GM19372 (cell line): ENCODE measurements at regions not wholly inside any gene's neighbourhood (a gene's known extent, or its start where the extent isn't known, plus 50 kb on each side); places are given as distances from the start of the nearest gene placed in this dataset.

Experiments used
- ATAC-seq: cut with Tn5 transposase; IDR thresholded peaks from one replicate; pipeline ENCODE4 v1.9.1; 2021; ENCODE audit warnings: mild to moderate bottlenecking, low read depth, moderate library complexity; ENCODE audit not compliant: unreplicated experiment

DNA sequence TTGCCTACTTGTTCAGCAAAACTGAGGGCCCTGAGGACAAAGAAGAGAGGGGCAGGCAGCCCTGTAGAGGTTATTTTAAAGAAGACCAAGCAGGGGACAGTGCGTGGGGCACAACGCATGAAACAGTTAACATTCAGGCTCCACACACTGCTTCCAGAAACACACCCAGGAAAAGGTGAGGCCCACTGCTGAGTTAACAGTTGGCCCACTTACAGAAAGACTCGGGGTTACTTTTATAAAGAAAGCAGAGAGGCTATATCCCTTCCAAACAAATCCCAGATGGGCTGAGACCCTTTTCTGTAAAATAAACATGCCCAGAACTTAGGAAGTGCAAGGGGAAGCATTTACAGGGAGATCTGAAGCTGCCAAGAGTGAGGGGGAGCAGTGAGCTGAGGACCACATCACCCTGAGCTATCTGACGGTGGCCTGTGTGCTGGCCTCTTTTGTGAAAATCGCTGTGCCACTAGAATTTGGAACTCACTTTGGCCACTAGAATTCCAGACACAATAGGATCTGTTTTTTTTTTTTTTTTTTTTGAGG, 49.8 kb upstream of the SSTR4 start:
- ATAC-seq, result no peak
